Activated CD8-positive, alpha-beta memory T cell treated with anti-CD3 and anti-CD28 coated beads, Interleukin-2, amount 50 U/mL, for 1 hour (primary cell): ENCODE measurements at regions not wholly inside any gene's neighbourhood (a gene's known extent, or its start where the extent isn't known, plus 50 kb on each side); places are given as distances from the start of the nearest gene placed in this dataset.

ENCODE experiments used
- DNase-seq: peaks from one replicate; pipeline ENCODE4 v3.0.0-alpha.2; 2020; ENCODE audit errors: extremely low read depth

GRCh38 chr2:8580316-8581233 lies 101.3 kb upstream of the ID2 start:
- DNase-seq = no peak

GRCh38 chr2:8581234-8581561 lies 100.7 kb upstream of the ID2 start:
- no peak for DNase-seq

- DNase-seq = no peak
Observed at GRCh38 chr2:8581601-8582041, 100.2 kb upstream of the ID2 start.

- no peak for DNase-seq
Observed at GRCh38 chr2:8582191-8582590, 99.7 kb upstream of the ID2 start.

- no peak for DNase-seq
Observed at GRCh38 chr2:8582651-8583399, 99.0 kb upstream of the ID2 start.

GRCh38 chr2:8583400-8584173 lies 98.3 kb upstream of the ID2 start:
- DNase-seq = peak; percentile 20

- DNase-seq = no peak
Observed at GRCh38 chr2:8584174-8585066, 97.4 kb upstream of the ID2 start.

GRCh38 chr2:8586457-8587051 lies 95.3 kb upstream of the ID2 start:
- DNase-seq = no peak

- DNase-seq = no peak
Observed at GRCh38 chr2:8587251-8587791, 94.5 kb upstream of the ID2 start.

- DNase-seq = no peak
Observed at GRCh38 chr2:8587920-8588830, 93.7 kb upstream of the ID2 start.

GRCh38 chr2:8588831-8589191 lies 93.0 kb upstream of the ID2 start:
- no peak for DNase-seq

GRCh38 chr2:8589721-8590120 lies 92.1 kb upstream of the ID2 start:
- DNase-seq = no peak

- no peak for DNase-seq
Observed at GRCh38 chr2:8590938-8591337, 90.9 kb upstream of the ID2 start.

GRCh38 chr2:8592736-8593135 lies 89.1 kb upstream of the ID2 start:
- DNase-seq = no peak

GRCh38 chr2:8593243-8593642 lies 88.6 kb upstream of the ID2 start:
- DNase-seq = no peak

- DNase-seq = no peak
Observed at GRCh38 chr2:8594731-8595427, 87.0 kb upstream of the ID2 start.

- DNase-seq = no peak
Observed at GRCh38 chr2:8595428-8595805, 86.4 kb upstream of the ID2 start.

GRCh38 chr2:8595811-8596600 lies 85.8 kb upstream of the ID2 start:
- no peak for DNase-seq
